Transverse colon (tissue), 4 donors: ENCODE measurements at regions not wholly inside any gene's neighbourhood (a gene's known extent, or its start where the extent isn't known, plus 50 kb on each side); places are given as distances from the start of the nearest gene placed in this dataset.

ENCODE experiments used
- DNase-seq: peaks from one replicate; pipeline ENCODE4 v3.0.0-alpha.2; 2019
- H3K27ac ChIP-seq, 4 donors: fragments of 200-600 bp; sonication (generic); 2 replicates each; pipeline ENCODE4 v1.5.1; 2016 to 2018; ENCODE audit warnings: inconsistent platforms in 4 of 4
- H3K27me3 ChIP-seq: fragments of 200-600 bp; sonication (generic); 2 replicates; pipeline ENCODE4 v1.5.1; 2017; ENCODE audit warnings: inconsistent platforms
- H3K36me3 ChIP-seq, 4 donors: fragments of 200-600 bp; sonication (generic); 2 replicates each; pipeline ENCODE4 v1.5.1; 2017 to 2019; ENCODE audit warnings: inconsistent platforms in 4 of 4
- H3K4me1 ChIP-seq, 4 donors: fragments of 200-600 bp; sonication (generic); 2 replicates each; pipeline ENCODE4 v1.5.1; 2017 to 2020; ENCODE audit warnings: inconsistent platforms in 4 of 4
- H3K4me3 ChIP-seq, 4 donors: fragments of 200-600 bp; sonication (generic); 1 replicate in 1 of 4; 2 replicates in 3 of 4; pipeline versions ENCODE4 v1.5.1 to v1.6.1; 2017 to 2019; ENCODE audit warnings: inconsistent platforms in 4 of 4
- H3K9me3 ChIP-seq, 2 donors: fragments of 200-600 bp; sonication (generic); 2 replicates each; pipeline ENCODE4 v1.5.1; 2017 to 2019; ENCODE audit warnings: inconsistent platforms in 2 of 2
- EP300 ChIP-seq: sonication (generic); formaldehyde crosslinking; IDR thresholded peaks from one replicate; pipeline ENCODE4 v1.6.1; 2017; ENCODE audit warnings: antibody characterized with exemption, low read depth
- POLR2A ChIP-seq: fragments of 450-650 bp; IDR thresholded peaks from one replicate; pipeline ENCODE4 v1.6.1; 2016; ENCODE audit warnings: antibody characterized with exemption, mild to moderate bottlenecking, moderate library complexity
- POLR2AphosphoS5 ChIP-seq, 3 donors: sonication (generic); formaldehyde crosslinking; IDR thresholded peaks; one replicate each; pipeline ENCODE4 v1.6.1; 2016; ENCODE audit warnings: antibody characterized with exemption in 3 of 3
- WGBS, 2 donors: methylation state at CpG; one replicate each; pipeline ENCODE4 v1.1.5; 2018; ENCODE audit warnings: low coverage in 1 of 2; 5-methylcytosine and 5-hydroxymethylcytosine counted together
- in situ Hi-C, 4 donors: fragments of 200-750 bp; cut with MboI; loops; one replicate each; pipeline versions ENCODE4 v1.15.0 to v1.15.1; 2017; ENCODE audit warnings: low sequenced_read_pairs in 3 of 4, low pct_ligation_motif_present in 1 of 4, low pct_unique_long_range_greater_than_20kb in 1 of 4
- intact Hi-C: fragments of 100-400 bp; cut with DNase I; formaldehyde crosslinking; loops from one replicate; pipeline ENCODE4 v1.15.1; 2023; ENCODE audit warnings: low total_unique reads
- TF ChIP-seq, protein P1 (sequence below), 5 experiments: fragments of 200-600 bp in 3 of 5; fragments of 450-650 bp in 2 of 5; sonication (generic) in 3 of 5; IDR thresholded peaks; 1 replicate in 2 of 5; 2 replicates in 3 of 5; pipeline ENCODE4 v1.5.1; 2016 to 2017; ENCODE audit warnings: antibody characterized with exemption in 5 of 5, inconsistent platforms in 3 of 5, mild to moderate bottlenecking in 2 of 5, moderate library complexity in 1 of 5

DNA sequence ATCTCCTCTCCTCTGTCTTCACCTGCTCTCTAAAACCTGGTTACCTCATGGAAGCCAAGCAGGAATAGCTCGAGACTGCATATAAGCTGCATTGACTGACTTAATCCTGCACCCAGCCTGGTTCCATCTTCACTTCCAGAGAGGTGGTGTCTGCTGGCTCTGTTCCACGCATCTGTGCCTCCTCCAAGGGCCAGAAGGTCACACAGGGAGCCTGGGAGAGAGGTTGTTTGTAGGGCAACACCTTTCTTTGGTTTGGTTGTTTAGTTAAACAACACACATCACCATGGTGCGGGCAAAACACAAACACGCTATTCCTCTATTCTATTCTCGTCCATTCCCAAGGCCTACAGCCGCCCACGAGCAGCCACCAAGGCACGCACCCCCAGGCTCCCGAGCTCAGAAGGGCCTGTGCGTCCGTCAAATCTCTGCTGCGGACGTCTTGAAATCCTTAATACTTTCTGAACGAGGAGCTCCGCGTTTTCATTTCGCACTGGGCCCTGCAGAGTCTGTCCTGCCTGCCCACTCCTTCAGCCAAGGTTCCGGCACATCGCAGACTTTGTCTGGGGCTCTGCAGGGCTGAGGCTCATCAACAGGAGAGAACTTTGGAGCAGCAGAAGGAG is 116.2 kb downstream of the RIPK4 start:
- in situ Hi-C loops (no loop called here), intact Hi-C loops (no loop called here)
- peaks cover 4% of the 10 kb centered on the region for H3K27me3 ChIP-seq
- H3K36me3 ChIP-seq = no peaks in the 10 kb centered on the region
- TF ChIP-seq POLR2A (no peak), POLR2AphosphoS5 (IDR thresholded peaks at IDR 0.05) (no peak), EP300 (no peak)
- TF ChIP-seq, protein P1, sequence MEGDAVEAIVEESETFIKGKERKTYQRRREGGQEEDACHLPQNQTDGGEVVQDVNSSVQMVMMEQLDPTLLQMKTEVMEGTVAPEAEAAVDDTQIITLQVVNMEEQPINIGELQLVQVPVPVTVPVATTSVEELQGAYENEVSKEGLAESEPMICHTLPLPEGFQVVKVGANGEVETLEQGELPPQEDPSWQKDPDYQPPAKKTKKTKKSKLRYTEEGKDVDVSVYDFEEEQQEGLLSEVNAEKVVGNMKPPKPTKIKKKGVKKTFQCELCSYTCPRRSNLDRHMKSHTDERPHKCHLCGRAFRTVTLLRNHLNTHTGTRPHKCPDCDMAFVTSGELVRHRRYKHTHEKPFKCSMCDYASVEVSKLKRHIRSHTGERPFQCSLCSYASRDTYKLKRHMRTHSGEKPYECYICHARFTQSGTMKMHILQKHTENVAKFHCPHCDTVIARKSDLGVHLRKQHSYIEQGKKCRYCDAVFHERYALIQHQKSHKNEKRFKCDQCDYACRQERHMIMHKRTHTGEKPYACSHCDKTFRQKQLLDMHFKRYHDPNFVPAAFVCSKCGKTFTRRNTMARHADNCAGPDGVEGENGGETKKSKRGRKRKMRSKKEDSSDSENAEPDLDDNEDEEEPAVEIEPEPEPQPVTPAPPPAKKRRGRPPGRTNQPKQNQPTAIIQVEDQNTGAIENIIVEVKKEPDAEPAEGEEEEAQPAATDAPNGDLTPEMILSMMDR (IDR thresholded peaks at IDR 0.05) = no peak
- no peak overlapping the region for H3K27ac ChIP-seq
- DNase-seq = no peak
- H3K4me3 ChIP-seq = no peak overlapping the region
- no peaks in the 10 kb centered on the region for H3K9me3 ChIP-seq
- 94 to 100% methylated on average over 5 to 19 of the region's 19 CpGs for WGBS, 2 donors
- peaks cover 0 to 8% (median 2%) of the 10 kb centered on the region in 4 donors for H3K4me1 ChIP-seq

DNA sequence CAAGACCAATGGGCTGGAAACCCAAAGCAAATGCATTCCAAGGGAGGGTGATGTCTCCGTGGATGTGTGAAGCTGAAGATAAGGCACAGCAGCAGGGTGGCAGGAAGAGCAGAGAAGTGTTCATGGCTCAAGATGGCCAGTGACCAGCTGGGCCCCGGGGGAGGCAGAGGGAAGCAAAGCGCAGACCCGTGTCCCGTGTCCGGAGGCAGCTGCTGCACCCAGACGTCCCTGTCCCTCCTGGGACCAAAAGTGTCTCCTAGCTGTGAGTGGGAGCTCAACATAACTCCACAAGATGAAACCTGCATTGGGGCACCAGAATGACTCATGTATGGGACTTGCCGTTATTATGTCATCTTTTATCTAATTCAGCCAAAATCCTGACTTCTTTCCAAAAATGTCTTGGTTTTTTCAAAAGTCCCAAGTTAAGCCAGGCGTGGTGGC is 118.2 kb downstream of the RIPK4 start:
- Histone ChIP-seq H3K4me3 (no peak overlapping the region), H3K27me3 (peaks cover 4% of the 10 kb centered on the region), H3K4me1 (peaks cover 0 to 13% (median 2%) of the 10 kb centered on the region in 4 donors), H3K36me3 (no peaks in the 10 kb centered on the region), H3K9me3 (no peaks in the 10 kb centered on the region), H3K27ac (no peak overlapping the region)
- intact Hi-C loops = no loop called here
- TF ChIP-seq POLR2A (no peak), POLR2AphosphoS5 (IDR thresholded peaks at IDR 0.05) (no peak), EP300 (no peak)
- TF ChIP-seq, protein P1 (IDR thresholded peaks at IDR 0.05) = no peak
- in situ Hi-C loops = loop anchor here in 1 of 4 donors (25.0 kb wide), 1 partner anchor 139 kb away; no protein-coding TSS in a partner anchor
- DNase-seq = no peak
- 83% methylated on average over 9 of the region's 9 CpGs; no CpG with 5 or more reads in 1 of the 2 donors for WGBS, 2 donors

DNA sequence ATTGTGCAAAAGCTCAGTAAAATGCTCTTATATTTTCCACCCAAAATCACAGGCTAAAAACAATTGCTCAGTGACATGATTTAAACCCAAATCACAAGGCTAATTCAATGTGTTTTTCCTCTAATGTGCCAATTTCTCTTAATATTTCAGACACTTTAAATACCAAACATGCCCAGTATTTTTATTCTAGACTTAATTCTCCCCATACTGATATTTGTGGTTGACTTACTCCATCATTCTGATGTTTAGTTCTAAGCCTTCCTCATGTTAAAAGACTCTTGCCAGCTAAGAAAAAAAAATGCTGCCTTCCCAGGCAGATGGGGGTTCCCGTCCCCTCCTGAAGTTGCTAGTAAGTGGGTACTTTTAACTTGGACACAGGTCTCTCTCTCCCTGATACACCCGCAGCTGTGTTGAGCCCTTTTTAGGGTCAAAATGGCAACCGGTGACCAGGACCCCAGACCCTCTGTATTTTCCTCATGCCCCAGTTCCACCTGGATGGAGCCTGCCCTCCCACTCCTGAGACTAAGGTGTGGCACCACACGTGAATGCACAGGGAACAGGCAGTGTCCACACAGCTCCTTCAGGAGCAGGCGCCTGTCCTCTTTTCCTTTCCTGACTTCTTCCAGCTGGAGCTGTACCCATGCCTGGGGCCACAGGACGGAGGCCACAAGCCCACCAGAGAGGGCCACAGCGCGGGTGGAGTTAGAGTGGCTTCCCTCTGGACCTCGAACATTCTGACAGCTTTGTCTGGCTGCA is 118.9 kb downstream of the RIPK4 start:
- intact Hi-C loops (no loop called here), in situ Hi-C loops (loop anchor here in 1 of 4 donors (25.0 kb wide), 1 partner anchor 139 kb away; no protein-coding TSS in a partner anchor)
- no peak overlapping the region for H3K4me3 ChIP-seq
- no peaks in the 10 kb centered on the region for H3K36me3 ChIP-seq
- 83 to 100% methylated on average over 1 to 9 of the region's 9 CpGs for WGBS, 2 donors
- H3K27me3 ChIP-seq = peaks cover 4% of the 10 kb centered on the region
- no peaks in the 10 kb centered on the region for H3K9me3 ChIP-seq
- no peak for DNase-seq
- TF ChIP-seq EP300 (no peak), POLR2A (no peak), POLR2AphosphoS5 (IDR thresholded peaks at IDR 0.05) (no peak)
- TF ChIP-seq, protein P1 (IDR thresholded peaks at IDR 0.05) = no peak
- peaks cover 0 to 13% (median 5%) of the 10 kb centered on the region in 4 donors for H3K4me1 ChIP-seq
- no peak overlapping the region for H3K27ac ChIP-seq

DNA sequence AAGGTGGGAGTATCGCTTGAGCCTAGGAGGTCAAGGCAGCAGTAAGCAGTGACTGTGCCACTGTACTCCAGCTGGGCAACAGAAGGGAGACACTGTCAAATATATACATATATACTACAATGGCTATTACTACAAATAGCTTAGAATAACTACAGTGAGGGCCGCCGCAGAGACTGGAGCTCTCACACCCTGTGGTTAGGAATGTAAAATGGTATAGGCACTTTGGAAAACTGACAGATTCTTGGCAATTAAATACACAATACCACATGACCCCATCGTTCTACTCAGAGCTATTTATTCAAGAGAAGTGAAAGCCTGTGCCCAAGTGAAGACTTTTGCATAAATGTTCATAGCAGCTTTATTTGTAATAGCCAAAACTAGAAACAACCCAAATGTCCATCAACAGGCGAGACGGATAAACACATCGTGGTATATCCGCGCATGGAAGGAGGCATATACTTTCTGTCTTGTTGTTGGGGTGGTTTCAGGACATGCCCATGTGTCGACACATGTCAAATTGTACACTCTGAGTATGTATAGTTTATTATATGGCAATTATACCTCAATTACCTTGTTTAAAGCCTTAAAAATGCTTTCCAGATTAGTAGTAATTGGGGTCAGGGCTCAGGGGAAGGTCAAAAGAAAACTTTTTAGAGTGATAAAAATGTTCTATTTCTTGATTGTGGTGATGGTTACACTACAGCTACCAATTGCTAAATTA is 123.4 kb downstream of the RIPK4 start:
- peaks cover 0 to 7% (median 3%) of the 10 kb centered on the region in 4 donors for H3K4me1 ChIP-seq
- H3K9me3 ChIP-seq = no peaks in the 10 kb centered on the region
- peaks cover 25% of the 10 kb centered on the region for H3K27me3 ChIP-seq
- DNase-seq = no peak
- H3K36me3 ChIP-seq = no peaks in the 10 kb centered on the region
- in situ Hi-C loops (loop anchor here in 1 of 4 donors (25.0 kb wide), 1 partner anchor 144 kb away; no protein-coding TSS in a partner anchor), intact Hi-C loops (loop anchor here (5.0 kb wide), 1 partner anchor 1296 kb away; no protein-coding TSS in a partner anchor)
- WGBS, 2 donors = 60 to 78% methylated on average over 6 to 10 of the region's 10 CpGs
- H3K27ac ChIP-seq = peak overlapping the region in 1 of 4 donors; percentile 19
- TF ChIP-seq EP300 (no peak), POLR2AphosphoS5 (IDR thresholded peaks at IDR 0.05) (no peak), POLR2A (no peak)
- TF ChIP-seq, protein P1 (IDR thresholded peaks at IDR 0.05) = no peak
- H3K4me3 ChIP-seq = no peak overlapping the region
